ENCODE measurements at regions not wholly inside any gene's neighbourhood (a gene's known extent, or its start where the extent isn't known, plus 50 kb on each side); places are given as distances from the start of the nearest gene placed in this dataset.

DNA sequence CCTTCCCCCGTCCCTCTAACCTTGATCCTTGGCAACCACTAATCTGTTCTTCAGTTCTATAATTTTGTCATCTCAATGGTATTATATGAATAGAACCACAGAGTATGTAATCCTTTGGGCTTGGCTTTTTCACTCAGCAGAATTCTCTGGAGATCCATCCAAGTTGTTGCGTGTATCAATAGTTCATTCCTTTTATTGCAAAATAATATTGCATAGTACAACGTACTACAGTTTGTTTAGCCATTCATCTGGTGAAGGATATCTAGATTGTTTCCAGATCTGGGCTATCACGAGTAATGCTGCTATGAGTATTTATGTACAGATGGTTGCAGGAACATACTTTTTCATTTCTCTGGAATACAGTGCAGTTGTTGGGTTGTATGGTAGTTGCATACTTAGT lies 76.2 kb downstream of the PLXNA1 start:
- no peak for DNase-seq (ENCODE audit: low read depth, low spot score)
- ChIA-PET CTCF (no interaction called here), POLR2A (no interaction called here)
- TF ChIP-seq, protein P1, sequence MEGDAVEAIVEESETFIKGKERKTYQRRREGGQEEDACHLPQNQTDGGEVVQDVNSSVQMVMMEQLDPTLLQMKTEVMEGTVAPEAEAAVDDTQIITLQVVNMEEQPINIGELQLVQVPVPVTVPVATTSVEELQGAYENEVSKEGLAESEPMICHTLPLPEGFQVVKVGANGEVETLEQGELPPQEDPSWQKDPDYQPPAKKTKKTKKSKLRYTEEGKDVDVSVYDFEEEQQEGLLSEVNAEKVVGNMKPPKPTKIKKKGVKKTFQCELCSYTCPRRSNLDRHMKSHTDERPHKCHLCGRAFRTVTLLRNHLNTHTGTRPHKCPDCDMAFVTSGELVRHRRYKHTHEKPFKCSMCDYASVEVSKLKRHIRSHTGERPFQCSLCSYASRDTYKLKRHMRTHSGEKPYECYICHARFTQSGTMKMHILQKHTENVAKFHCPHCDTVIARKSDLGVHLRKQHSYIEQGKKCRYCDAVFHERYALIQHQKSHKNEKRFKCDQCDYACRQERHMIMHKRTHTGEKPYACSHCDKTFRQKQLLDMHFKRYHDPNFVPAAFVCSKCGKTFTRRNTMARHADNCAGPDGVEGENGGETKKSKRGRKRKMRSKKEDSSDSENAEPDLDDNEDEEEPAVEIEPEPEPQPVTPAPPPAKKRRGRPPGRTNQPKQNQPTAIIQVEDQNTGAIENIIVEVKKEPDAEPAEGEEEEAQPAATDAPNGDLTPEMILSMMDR (IDR thresholded peaks at IDR 0.05; ENCODE audit: insufficient read depth, low read length, missing control alignments): no peak
- no peak overlapping the region for H3K4me3 ChIP-seq (ENCODE audit: low read depth, low read length)

DNA sequence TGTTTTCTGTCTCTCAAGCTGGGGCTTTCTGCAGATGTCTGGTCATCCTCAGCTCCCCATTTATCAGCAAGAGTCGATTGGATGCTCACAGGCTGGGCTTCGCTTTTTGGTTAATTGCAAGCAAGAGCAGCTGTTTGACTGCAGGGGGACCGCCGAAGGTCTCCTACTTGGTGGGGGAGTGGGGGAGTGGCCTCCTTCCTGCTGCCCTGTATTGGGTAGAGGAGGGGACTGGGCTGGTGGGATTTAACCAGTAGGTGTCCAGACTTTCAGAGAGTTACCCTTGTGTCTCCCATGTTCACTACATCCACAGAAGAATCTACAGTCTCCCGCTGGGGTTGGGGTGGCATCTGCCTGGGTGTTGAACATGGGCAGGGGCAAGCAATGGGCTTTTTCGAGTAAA lies 78.7 kb downstream of the PLXNA1 start:
- ChIA-PET POLR2A (no interaction called here), CTCF (no interaction called here)
- DNase-seq (ENCODE audit: low read depth, low spot score): no peak
- TF ChIP-seq, protein P1 (IDR thresholded peaks at IDR 0.05; ENCODE audit: insufficient read depth, low read length, missing control alignments): no peak
- no peak overlapping the region for H3K4me3 ChIP-seq (ENCODE audit: low read depth, low read length)

DNA sequence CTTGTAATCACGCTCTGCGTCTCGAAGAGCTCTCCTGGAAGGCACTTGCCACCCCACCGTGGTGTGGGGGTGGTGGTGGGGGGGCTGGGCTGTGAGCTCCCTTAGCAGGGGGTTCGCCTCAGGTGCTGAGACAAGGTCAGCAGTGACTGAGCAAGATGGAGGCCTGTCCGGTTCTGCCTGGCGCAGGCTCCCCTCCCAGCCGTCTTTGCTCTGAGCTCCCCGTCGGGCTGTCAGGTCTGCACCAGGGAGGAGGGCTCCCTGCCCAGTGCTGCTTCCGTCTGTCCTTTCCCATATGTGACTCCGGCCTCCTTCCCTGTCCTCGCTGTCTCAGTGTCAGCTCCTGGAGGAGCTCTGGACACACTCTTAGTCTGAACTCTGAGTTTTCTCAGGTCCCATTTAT lies 80.0 kb downstream of the PLXNA1 start:
- no peak for DNase-seq (ENCODE audit: low read depth, low spot score)
- ChIA-PET CTCF (no interaction called here), POLR2A (no interaction called here)
- TF ChIP-seq, protein P1 (IDR thresholded peaks at IDR 0.05; ENCODE audit: insufficient read depth, low read length, missing control alignments): no peak
- H3K4me3 ChIP-seq (ENCODE audit: low read depth, low read length): no peak overlapping the region

DNA sequence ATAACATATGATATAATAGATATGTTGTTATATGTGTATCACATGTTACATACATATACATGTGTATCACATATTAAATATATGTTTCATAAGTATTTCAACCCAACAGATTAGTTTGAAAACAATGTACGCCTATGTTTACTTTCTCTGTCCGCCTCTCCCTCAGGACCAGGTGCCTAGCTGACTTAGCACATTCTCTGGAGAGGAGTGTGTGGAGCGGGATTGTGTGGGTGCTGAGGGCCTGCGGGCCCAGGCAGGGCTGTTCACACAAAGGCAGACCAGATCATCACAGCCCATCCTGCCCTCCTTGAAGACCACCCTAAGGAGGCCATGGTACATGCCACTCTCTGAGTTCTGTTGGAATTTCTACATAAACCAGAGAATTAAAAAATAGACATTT lies 81.0 kb downstream of the PLXNA1 start:
- no peak overlapping the region for H3K4me3 ChIP-seq (ENCODE audit: low read depth, low read length)
- no peak for DNase-seq (ENCODE audit: low read depth, low spot score)
- POLR2A ChIA-PET: no interaction called here
- TF ChIP-seq, protein P1 (IDR thresholded peaks at IDR 0.05; ENCODE audit: insufficient read depth, low read length, missing control alignments): no peak
- CTCF ChIA-PET: no interaction called here

DNA sequence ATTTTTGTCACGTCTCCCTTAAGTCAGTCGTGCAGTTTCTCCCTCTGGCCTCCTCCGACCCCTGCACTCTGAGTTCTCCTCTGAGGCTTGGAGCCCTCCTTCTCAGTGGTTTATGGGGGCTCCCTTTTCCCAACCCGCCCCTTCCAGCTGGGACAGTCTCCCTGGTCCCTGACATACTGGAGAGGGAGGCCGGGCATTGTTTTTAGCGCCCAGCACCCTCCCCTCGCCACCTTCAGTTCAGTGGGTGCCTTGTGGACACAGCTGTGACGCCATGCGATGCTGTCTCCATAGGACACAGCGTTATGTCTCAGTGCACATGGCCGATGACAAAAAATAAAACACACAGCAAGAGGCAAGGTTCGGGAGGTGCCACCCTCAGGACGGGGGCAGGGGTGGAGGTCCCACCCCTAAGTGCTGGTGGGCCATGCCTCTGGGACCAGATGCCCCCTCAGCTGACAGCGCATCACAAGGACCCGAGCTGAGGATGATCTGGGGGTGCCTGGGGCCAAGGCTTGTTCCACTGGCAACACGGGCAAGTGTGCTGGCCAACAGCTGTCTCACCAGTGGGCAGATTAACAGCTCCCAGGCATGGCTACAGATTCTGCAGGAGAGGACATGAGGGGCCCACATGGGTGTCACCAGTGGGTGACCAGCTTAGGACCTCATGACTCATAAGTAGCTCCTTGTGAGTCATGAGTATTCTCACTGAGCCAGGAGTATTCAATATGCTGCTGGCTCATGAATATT lies 81.6 kb downstream of the PLXNA1 start:
- DNase-seq (ENCODE audit: low read depth, low spot score): peak; percentile 9
- TF ChIP-seq, protein P1 (IDR thresholded peaks at IDR 0.05; ENCODE audit: insufficient read depth, low read length, missing control alignments): no peak
- POLR2A ChIA-PET: no interaction called here
- CTCF ChIA-PET: no interaction called here
- H3K4me3 ChIP-seq (ENCODE audit: low read depth, low read length): no peak overlapping the region

DNA sequence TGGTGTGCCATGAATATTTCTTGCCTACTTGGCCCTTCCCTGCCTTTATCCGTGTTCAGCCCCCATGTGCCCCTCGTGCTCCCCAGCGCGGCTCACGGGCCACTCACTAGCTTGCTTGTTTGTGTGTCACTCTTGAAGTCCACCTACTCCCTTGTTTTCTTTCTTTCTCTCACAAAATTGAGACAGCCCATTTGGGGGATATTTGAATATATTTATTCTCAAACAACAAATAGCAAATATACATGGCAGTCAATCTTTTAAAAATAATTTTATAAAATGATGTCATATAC lies 82.2 kb downstream of the PLXNA1 start:
- ChIA-PET CTCF (no interaction called here), POLR2A (no interaction called here)
- DNase-seq (ENCODE audit: low read depth, low spot score): no peak
- H3K4me3 ChIP-seq (ENCODE audit: low read depth, low read length): no peak overlapping the region
- TF ChIP-seq, protein P1 (IDR thresholded peaks at IDR 0.05; ENCODE audit: insufficient read depth, low read length, missing control alignments): no peak

Measured in AG04449 (cell line).